ENCODE measurements at regions not wholly inside any gene's neighbourhood (a gene's known extent, or its start where the extent isn't known, plus 50 kb on each side); places are given as distances from the start of the nearest gene placed in this dataset.

- 95 to 99% (median 97%) methylated on average over 3 of the region's 3 CpGs for WGBS, 5 donors
- Histone ChIP-seq H3K9me3 (peaks cover 0 to 12% (median 2%) of the 10 kb centered on the region in 8 donors), H3K4me3 (no peak overlapping the region), H3K4me1 (no peaks in the 10 kb centered on the region), H3K36me3 (no peaks in the 10 kb centered on the region), H3K27ac (peak overlapping the region in 1 of 8 donors; percentile 81), H3K27me3 (replicated peaks in 1 of 7) (no peaks in the 10 kb centered on the region)
- intact Hi-C loops (cut with DNase I; ENCODE audit: low total_unique reads): no loop called here
- no peak for DNase-seq
- TF ChIP-seq, protein P1, sequence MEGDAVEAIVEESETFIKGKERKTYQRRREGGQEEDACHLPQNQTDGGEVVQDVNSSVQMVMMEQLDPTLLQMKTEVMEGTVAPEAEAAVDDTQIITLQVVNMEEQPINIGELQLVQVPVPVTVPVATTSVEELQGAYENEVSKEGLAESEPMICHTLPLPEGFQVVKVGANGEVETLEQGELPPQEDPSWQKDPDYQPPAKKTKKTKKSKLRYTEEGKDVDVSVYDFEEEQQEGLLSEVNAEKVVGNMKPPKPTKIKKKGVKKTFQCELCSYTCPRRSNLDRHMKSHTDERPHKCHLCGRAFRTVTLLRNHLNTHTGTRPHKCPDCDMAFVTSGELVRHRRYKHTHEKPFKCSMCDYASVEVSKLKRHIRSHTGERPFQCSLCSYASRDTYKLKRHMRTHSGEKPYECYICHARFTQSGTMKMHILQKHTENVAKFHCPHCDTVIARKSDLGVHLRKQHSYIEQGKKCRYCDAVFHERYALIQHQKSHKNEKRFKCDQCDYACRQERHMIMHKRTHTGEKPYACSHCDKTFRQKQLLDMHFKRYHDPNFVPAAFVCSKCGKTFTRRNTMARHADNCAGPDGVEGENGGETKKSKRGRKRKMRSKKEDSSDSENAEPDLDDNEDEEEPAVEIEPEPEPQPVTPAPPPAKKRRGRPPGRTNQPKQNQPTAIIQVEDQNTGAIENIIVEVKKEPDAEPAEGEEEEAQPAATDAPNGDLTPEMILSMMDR (IDR thresholded peaks at IDR 0.05 in 8 of 11, conservative IDR thresholded peaks at IDR 0.05 in 3 of 11): no peak
- TF ChIP-seq POLR2AphosphoS5 (IDR thresholded peaks at IDR 0.05) (no peak), POLR2A (IDR thresholded peaks at IDR 0.05) (no peak)
These were observed 220.8 kb downstream of the BTG1 start for GRCh38 chr12:91924827-91925226.

DNA sequence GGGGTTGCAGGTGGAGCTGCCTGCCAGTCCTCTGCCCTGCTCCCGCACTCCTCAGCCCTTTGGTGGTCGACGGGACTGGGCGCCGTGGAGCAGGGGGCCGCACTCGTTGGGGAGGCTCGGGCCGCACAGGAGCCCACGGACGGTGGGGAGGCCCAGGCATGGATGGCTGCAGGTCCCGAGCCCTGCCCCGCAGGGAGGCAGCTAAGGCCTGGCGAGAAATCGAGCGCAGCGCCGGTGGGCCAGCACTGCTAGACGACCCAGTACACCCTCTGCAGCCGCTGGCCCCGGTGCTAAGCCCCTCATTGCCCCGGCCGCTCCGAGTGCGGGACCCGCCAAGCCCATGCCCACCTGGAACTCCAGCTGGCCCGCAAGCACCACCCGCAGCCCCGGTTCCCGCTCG is 221.8 kb downstream of the BTG1 start:
- Histone ChIP-seq H3K27me3 (replicated peaks in 1 of 7) (no peaks in the 10 kb centered on the region), H3K4me1 (no peaks in the 10 kb centered on the region), H3K36me3 (no peaks in the 10 kb centered on the region), H3K4me3 (no peak overlapping the region), H3K9me3 (peaks cover 0 to 12% (median 2%) of the 10 kb centered on the region in 8 donors), H3K27ac (peak overlapping the region in 6 of 8 donors; percentile 16 to 81 (median 56))
- 91 to 97% (median 96%) methylated on average over 18 to 31 of the region's 31 CpGs for WGBS, 5 donors
- TF ChIP-seq POLR2A (IDR thresholded peaks at IDR 0.05) (no peak), POLR2AphosphoS5 (IDR thresholded peaks at IDR 0.05) (no peak)
- TF ChIP-seq, protein P1 (IDR thresholded peaks at IDR 0.05 in 8 of 11, conservative IDR thresholded peaks at IDR 0.05 in 3 of 11): no peak
- intact Hi-C loops (cut with DNase I; ENCODE audit: low total_unique reads): no loop called here
- DNase-seq: peak; percentile 62

- TF ChIP-seq POLR2A (IDR thresholded peaks at IDR 0.05) (no peak), POLR2AphosphoS5 (IDR thresholded peaks at IDR 0.05) (no peak)
- TF ChIP-seq, protein P1 (IDR thresholded peaks at IDR 0.05 in 8 of 11, conservative IDR thresholded peaks at IDR 0.05 in 3 of 11): no peak
- no peaks in the 10 kb centered on the region for H3K36me3 ChIP-seq
- H3K27me3 ChIP-seq (replicated peaks in 1 of 7): no peaks in the 10 kb centered on the region
- no peaks in the 10 kb centered on the region for H3K4me1 ChIP-seq
- no peak overlapping the region for H3K4me3 ChIP-seq
- WGBS, 5 donors: 72 to 92% (median 86%) methylated on average over 6 of the region's 6 CpGs
- peaks cover 0 to 7% (median under 1%) of the 10 kb centered on the region in 8 donors for H3K9me3 ChIP-seq
- peak overlapping the region in 7 of 8 donors; percentile 25 to 81 (median 53) for H3K27ac ChIP-seq
- intact Hi-C loops (cut with DNase I; ENCODE audit: low total_unique reads): no loop called here
- DNase-seq: no peak
These were observed 223.0 kb downstream of the BTG1 start for GRCh38 chr12:91922674-91923073.

- no peak overlapping the region for H3K4me3 ChIP-seq
- H3K27ac ChIP-seq: peak overlapping the region in 6 of 8 donors; percentile 39 to 81 (median 59)
- intact Hi-C loops (cut with DNase I; ENCODE audit: low total_unique reads): no loop called here
- H3K36me3 ChIP-seq: no peaks in the 10 kb centered on the region
- DNase-seq: no peak
- 58 to 72% (median 59%) methylated on average over 1 of the region's 1 CpG for WGBS, 5 donors
- H3K27me3 ChIP-seq (replicated peaks in 1 of 7): no peaks in the 10 kb centered on the region
- TF ChIP-seq POLR2AphosphoS5 (IDR thresholded peaks at IDR 0.05): peak in 1 of 3 donors; percentile 19
- TF ChIP-seq, protein P1 (IDR thresholded peaks at IDR 0.05 in 8 of 11, conservative IDR thresholded peaks at IDR 0.05 in 3 of 11): no peak
- H3K4me1 ChIP-seq: no peaks in the 10 kb centered on the region
- H3K9me3 ChIP-seq: peaks cover 0 to 6% (median 0%) of the 10 kb centered on the region in 8 donors
These were observed 223.5 kb downstream of the BTG1 start for GRCh38 chr12:91922139-91922538.
